SK-N-MC (cell line): ENCODE measurements at regions not wholly inside any gene's neighbourhood (a gene's known extent, or its start where the extent isn't known, plus 50 kb on each side); places are given as distances from the start of the nearest gene placed in this dataset.

Experiments
- DNase-seq: peaks from one replicate; pipeline ENCODE4 v3.0.0-alpha.2; 2011; ENCODE audit warnings: low read depth, low spot score
- H3K27ac ChIP-seq: fragments of 200-600 bp; sonication (generic); 2 replicates; pipeline ENCODE4 v1.5.1; 2016; ENCODE audit warnings: mixed run types
- H3K36me3 ChIP-seq: fragments of 200-600 bp; sonication (generic); 2 replicates; pipeline ENCODE4 v1.6.1; 2017; ENCODE audit warnings: antibody characterized with exemption, low read length, mixed read lengths; ENCODE audit not compliant: insufficient read depth
- H3K4me3 ChIP-seq: fragments of 200-600 bp; sonication (generic); 2 replicates; pipeline ENCODE4 v1.5.1; 2016
- H3K9ac ChIP-seq: fragments of 200-600 bp; sonication (generic); 2 replicates; pipeline ENCODE4 v1.8.0; 2017; ENCODE audit warnings: mixed run types, mixed read lengths; ENCODE audit not compliant: insufficient read length
- H3K9me3 ChIP-seq: fragments of 200-600 bp; sonication (generic); 2 replicates; pipeline ENCODE4 v1.6.1; 2017; ENCODE audit warnings: low read depth, mild to moderate bottlenecking, antibody characterized with exemption, low read length, moderate library complexity, mixed read lengths
- EZH2 ChIP-seq: fragments of 200-600 bp; sonication (generic); IDR thresholded peaks from one replicate; pipeline ENCODE4 v1.6.1; 2017; ENCODE audit warnings: antibody characterized with exemption
- FOXP2 ChIP-seq: optimal IDR thresholded peaks from 2 replicates; pipeline ENCODE3; 2011; ENCODE audit warnings: mild to moderate bottlenecking, moderate library complexity; ENCODE audit not compliant: insufficient read depth; ENCODE audit errors: extremely low read length, control extremely low read depth
- POLR2AphosphoS5 ChIP-seq: IDR thresholded peaks from 2 replicates; pipeline ENCODE4 v1.6.1; 2012; ENCODE audit warnings: mild to moderate bottlenecking, low read depth, low read length, borderline replicate concordance

DNA sequence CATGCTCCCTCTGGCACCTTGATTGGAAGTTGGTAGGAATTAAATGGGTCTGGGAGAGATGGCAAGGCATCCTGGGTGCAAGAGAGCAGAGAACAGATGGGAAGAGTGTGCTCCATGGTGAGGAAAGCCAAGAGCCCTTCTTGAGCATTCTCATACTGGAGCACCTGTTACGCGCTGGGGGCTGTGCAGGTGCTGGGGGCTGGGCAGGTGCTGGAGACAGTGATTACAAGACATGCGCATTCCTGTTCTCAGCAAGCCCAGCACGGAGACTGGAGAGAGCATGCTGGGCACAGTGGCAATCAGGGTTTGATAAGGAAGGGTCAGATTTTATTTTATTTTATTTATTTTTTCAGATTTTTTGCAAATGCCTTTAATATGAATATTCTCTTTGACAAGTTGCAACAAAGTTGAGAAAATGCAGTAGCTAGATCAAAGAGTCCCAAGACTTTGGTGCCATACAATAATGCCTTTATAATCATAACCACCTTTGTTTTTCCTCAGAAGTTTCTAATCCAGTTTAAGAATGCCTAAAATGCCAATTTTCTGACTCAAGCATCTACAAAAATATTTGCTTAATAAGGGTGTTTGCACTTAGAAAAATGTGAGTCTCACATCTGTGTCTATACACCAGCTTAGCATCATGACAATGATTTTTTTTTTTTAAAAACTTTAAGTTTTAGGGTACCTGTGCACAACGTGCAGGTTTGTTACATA, 193.3 kb downstream of the RNF152 start:
- DNase-seq, result no peak
- no peaks in the 10 kb centered on the region for H3K9me3 ChIP-seq
- no peak overlapping the region for H3K27ac ChIP-seq
- no peak overlapping the region for H3K9ac ChIP-seq
- H3K4me3 ChIP-seq, result no peak overlapping the region
- H3K36me3 ChIP-seq, result no peaks in the 10 kb centered on the region
- TF ChIP-seq POLR2AphosphoS5 (no peak), FOXP2 (no peak), EZH2 (no peak)

- Histone ChIP-seq H3K27ac (no peak overlapping the region), H3K9ac (no peak overlapping the region), H3K4me3 (no peak overlapping the region), H3K36me3 (no peaks in the 10 kb centered on the region), H3K9me3 (no peaks in the 10 kb centered on the region)
- no peak for DNase-seq
- no peak for TF ChIP-seq EZH2
- TF ChIP-seq POLR2AphosphoS5, result no peak
- TF ChIP-seq FOXP2, result no peak
These were observed 195.4 kb downstream of the RNF152 start for GRCh38 chr18:61697306-61697909.

- TF ChIP-seq POLR2AphosphoS5 (no peak), FOXP2 (no peak), EZH2 (no peak)
- Histone ChIP-seq H3K36me3 (no peaks in the 10 kb centered on the region), H3K27ac (no peak overlapping the region), H3K9me3 (no peaks in the 10 kb centered on the region), H3K4me3 (no peak overlapping the region), H3K9ac (no peak overlapping the region)
- no peak for DNase-seq
These were observed 198.6 kb downstream of the RNF152 start for GRCh38 chr18:61694236-61694635.

DNA sequence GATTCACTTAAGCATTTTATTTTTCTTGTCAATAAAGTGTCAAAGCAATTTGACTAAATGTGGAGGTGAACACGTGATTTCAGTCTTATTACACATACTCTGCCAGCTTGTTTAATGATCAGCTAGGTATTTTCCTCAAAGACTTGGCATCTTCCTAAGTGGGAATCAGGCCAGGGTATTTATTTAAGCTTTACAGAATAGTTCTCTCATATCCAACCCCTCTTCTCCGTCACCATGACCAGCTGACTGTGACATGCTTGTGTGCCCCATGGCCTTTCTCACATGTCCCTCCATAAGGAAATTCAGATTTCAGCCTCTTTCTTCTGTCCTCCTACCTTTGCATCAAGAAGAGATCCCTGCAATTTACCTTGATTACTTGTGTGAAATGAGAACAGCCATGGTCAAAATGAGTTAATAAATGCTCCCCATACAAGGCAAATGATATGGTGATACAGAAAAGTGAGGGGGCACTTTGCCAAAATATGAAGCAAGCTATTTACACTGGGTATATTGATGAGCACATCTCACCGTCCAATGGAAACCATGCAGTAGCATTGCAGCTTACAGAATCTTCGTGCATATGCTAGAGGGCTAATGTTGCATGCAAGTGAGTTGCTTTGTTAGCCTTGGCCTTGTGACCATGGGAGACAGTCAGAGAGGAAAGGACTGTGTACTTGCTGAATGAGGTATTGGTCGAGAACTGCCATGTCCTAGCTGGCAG, 202.2 kb downstream of the RNF152 start:
- H3K36me3 ChIP-seq, result no peaks in the 10 kb centered on the region
- DNase-seq, result no peak
- no peak overlapping the region for H3K4me3 ChIP-seq
- H3K27ac ChIP-seq, result no peak overlapping the region
- no peak overlapping the region for H3K9ac ChIP-seq
- H3K9me3 ChIP-seq, result no peaks in the 10 kb centered on the region
- TF ChIP-seq EZH2, result no peak
- TF ChIP-seq POLR2AphosphoS5, result no peak
- TF ChIP-seq FOXP2, result no peak

- no peak for TF ChIP-seq POLR2AphosphoS5
- no peak for TF ChIP-seq FOXP2
- no peak for TF ChIP-seq EZH2
- DNase-seq, result no peak
- no peaks in the 10 kb centered on the region for H3K9me3 ChIP-seq
These were observed 205.5 kb downstream of the RNF152 start for GRCh38 chr18:61687317-61687716.

GRCh38 chr18:61683856-61684255, 209.0 kb downstream of the RNF152 start:
- Histone ChIP-seq H3K27ac (no peak overlapping the region), H3K36me3 (no peaks in the 10 kb centered on the region), H3K4me3 (no peak overlapping the region), H3K9me3 (peaks cover 3% of the 10 kb centered on the region; the same call in 1 of the 2 replicates), H3K9ac (no peak overlapping the region)
- DNase-seq, result no peak
- TF ChIP-seq FOXP2, result no peak
- TF ChIP-seq EZH2, result no peak
- TF ChIP-seq POLR2AphosphoS5, result no peak

More at GRCh38 chr18:61687317-61687716, 205.5 kb downstream of the RNF152 start:
- Histone ChIP-seq H3K27ac (no peak overlapping the region), H3K4me3 (no peak overlapping the region), H3K9ac (no peak overlapping the region), H3K36me3 (no peaks in the 10 kb centered on the region)

DNA sequence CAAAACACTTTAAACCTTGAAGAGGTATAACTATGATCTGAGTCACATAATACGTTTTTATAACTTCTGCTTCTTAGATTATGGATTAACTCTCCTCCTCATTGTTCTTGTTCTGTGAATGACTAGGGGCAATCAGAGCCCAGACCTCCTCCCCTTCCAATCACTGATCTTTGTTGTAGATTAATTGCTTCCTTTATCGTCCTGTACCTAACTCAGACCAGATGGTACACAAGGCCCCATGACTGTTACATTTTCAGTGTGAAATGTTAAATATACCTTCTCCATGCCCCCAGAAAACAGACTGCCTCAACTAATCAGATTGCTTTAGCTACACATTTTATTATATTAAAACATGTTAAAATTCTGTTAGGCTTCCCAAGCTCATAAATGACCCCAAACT, 211.7 kb downstream of the RNF152 start:
- no peak overlapping the region for H3K4me3 ChIP-seq
- no peak overlapping the region for H3K9ac ChIP-seq
- no peak for TF ChIP-seq POLR2AphosphoS5
- no peak for TF ChIP-seq EZH2
- no peak overlapping the region for H3K27ac ChIP-seq
- DNase-seq, result no peak
- peaks cover 3% of the 10 kb centered on the region; the same call in 1 of the 2 replicates for H3K9me3 ChIP-seq
- H3K36me3 ChIP-seq, result no peaks in the 10 kb centered on the region

- no peak overlapping the region for H3K4me3 ChIP-seq
- peaks cover 3% of the 10 kb centered on the region; the same call in 1 of the 2 replicates for H3K9me3 ChIP-seq
- DNase-seq, result no peak
- H3K36me3 ChIP-seq, result no peaks in the 10 kb centered on the region
- H3K9ac ChIP-seq, result no peak overlapping the region
- no peak overlapping the region for H3K27ac ChIP-seq
- TF ChIP-seq FOXP2, result no peak
- TF ChIP-seq EZH2, result no peak
- no peak for TF ChIP-seq POLR2AphosphoS5
These were observed 213.0 kb downstream of the RNF152 start for GRCh38 chr18:61679836-61680235.
